ENCODE measurements at regions not wholly inside any gene's neighbourhood (a gene's known extent, or its start where the extent isn't known, plus 50 kb on each side); places are given as distances from the start of the nearest gene placed in this dataset.

GRCh38 chr3:5553203-5553602 is 365.7 kb downstream of the EDEM1 start:
- H3K27me3 Mint-ChIP-seq (ENCODE audit: low read depth in 2 of 2), result no peaks in the 10 kb centered on the region
- Histone ChIP-seq H3K4me1 (ENCODE audit: control insufficient read depth, insufficient read depth, low read length) (no peaks in the 10 kb centered on the region), H3K9me3 (ENCODE audit: control insufficient read depth, insufficient read depth, low read length) (no peaks in the 10 kb centered on the region), H3K4me3 (ENCODE audit: low read length) (no peak overlapping the region), H3K36me3 (ENCODE audit: control insufficient read depth, insufficient read depth, low read length) (no peaks in the 10 kb centered on the region), H3K27ac (ENCODE audit: low read length) (no peak overlapping the region), H3K27me3 (ENCODE audit: control insufficient read depth, insufficient read depth, low read length) (no peaks in the 10 kb centered on the region)
- peaks cover 11 to 12% of the 10 kb centered on the region in 2 donors for H3K9me3 Mint-ChIP-seq
- no peaks in the 10 kb centered on the region for H3K36me3 Mint-ChIP-seq
- no peak for DNase-seq
- TF ChIP-seq CTCF (IDR thresholded peaks at IDR 0.05), result no peak
- no peak overlapping the region for H3K4me3 Mint-ChIP-seq
- intact Hi-C loops (cut with micrococcal nuclease), result no loop called here
- no peak for ATAC-seq
- WGBS (ENCODE audit: insufficient coverage), result 73% methylated on average over 7 of the region's 8 CpGs
- H3K27ac Mint-ChIP-seq, result no peak overlapping the region
- no peaks in the 10 kb centered on the region for H3K4me1 Mint-ChIP-seq

- Mint-ChIP-seq H3K36me3 (no peaks in the 10 kb centered on the region), H3K4me1 (no peaks in the 10 kb centered on the region), H3K27ac (no peak overlapping the region), H3K9me3 (peaks cover 6 to 8% of the 10 kb centered on the region in 2 donors), H3K4me3 (no peak overlapping the region), H3K27me3 (ENCODE audit: low read depth in 2 of 2) (no peaks in the 10 kb centered on the region)
- TF ChIP-seq CTCF (IDR thresholded peaks at IDR 0.05), result no peak
- no peaks in the 10 kb centered on the region for H3K27me3 ChIP-seq (ENCODE audit: control insufficient read depth, insufficient read depth, low read length)
- DNase-seq, result no peak
- H3K4me1 ChIP-seq (ENCODE audit: control insufficient read depth, insufficient read depth, low read length), result no peaks in the 10 kb centered on the region
- no peak overlapping the region for H3K27ac ChIP-seq (ENCODE audit: low read length)
- intact Hi-C loops (cut with micrococcal nuclease), result no loop called here
- H3K9me3 ChIP-seq (ENCODE audit: control insufficient read depth, insufficient read depth, low read length), result no peaks in the 10 kb centered on the region
- H3K36me3 ChIP-seq (ENCODE audit: control insufficient read depth, insufficient read depth, low read length), result no peaks in the 10 kb centered on the region
- no peak for ATAC-seq
- H3K4me3 ChIP-seq (ENCODE audit: low read length), result no peak overlapping the region
Observed at GRCh38 chr3:5554245-5554747, 366.8 kb downstream of the EDEM1 start.

GRCh38 chr3:5560199-5560598 is 372.7 kb downstream of the EDEM1 start:
- Mint-ChIP-seq H3K27ac (no peak overlapping the region), H3K36me3 (no peaks in the 10 kb centered on the region), H3K4me1 (no peaks in the 10 kb centered on the region), H3K9me3 (peaks cover 0 to 4% of the 10 kb centered on the region in 2 donors), H3K27me3 (ENCODE audit: low read depth in 2 of 2) (no peaks in the 10 kb centered on the region), H3K4me3 (no peak overlapping the region)
- H3K4me3 ChIP-seq (ENCODE audit: low read length), result no peak overlapping the region
- H3K9me3 ChIP-seq (ENCODE audit: control insufficient read depth, insufficient read depth, low read length), result no peaks in the 10 kb centered on the region
- WGBS (ENCODE audit: insufficient coverage), result 86% methylated on average over 1 of the region's 1 CpG
- H3K36me3 ChIP-seq (ENCODE audit: control insufficient read depth, insufficient read depth, low read length), result no peaks in the 10 kb centered on the region
- intact Hi-C loops (cut with micrococcal nuclease), result no loop called here
- H3K27ac ChIP-seq (ENCODE audit: low read length), result no peak overlapping the region
- no peak for ATAC-seq
- DNase-seq, result no peak
- H3K27me3 ChIP-seq (ENCODE audit: control insufficient read depth, insufficient read depth, low read length), result no peaks in the 10 kb centered on the region
- H3K4me1 ChIP-seq (ENCODE audit: control insufficient read depth, insufficient read depth, low read length), result no peaks in the 10 kb centered on the region
- TF ChIP-seq CTCF (IDR thresholded peaks at IDR 0.05), result no peak

- Histone ChIP-seq H3K27me3 (ENCODE audit: control insufficient read depth, insufficient read depth, low read length) (no peaks in the 10 kb centered on the region), H3K27ac (ENCODE audit: low read length) (no peak overlapping the region), H3K36me3 (ENCODE audit: control insufficient read depth, insufficient read depth, low read length) (no peaks in the 10 kb centered on the region), H3K4me3 (ENCODE audit: low read length) (no peak overlapping the region), H3K9me3 (ENCODE audit: control insufficient read depth, insufficient read depth, low read length) (no peaks in the 10 kb centered on the region), H3K4me1 (ENCODE audit: control insufficient read depth, insufficient read depth, low read length) (no peaks in the 10 kb centered on the region)
- Mint-ChIP-seq H3K27ac (no peak overlapping the region), H3K4me1 (no peaks in the 10 kb centered on the region), H3K27me3 (ENCODE audit: low read depth in 2 of 2) (no peaks in the 10 kb centered on the region), H3K36me3 (no peaks in the 10 kb centered on the region), H3K9me3 (peaks cover 0 to 6% of the 10 kb centered on the region in 2 donors), H3K4me3 (no peak overlapping the region)
- intact Hi-C loops (cut with micrococcal nuclease), result no loop called here
- ATAC-seq (no peak), DNase-seq (no peak)
- 84% methylated on average over 6 of the region's 7 CpGs for WGBS (ENCODE audit: insufficient coverage)
- TF ChIP-seq CTCF (IDR thresholded peaks at IDR 0.05), result no peak
Observed at GRCh38 chr3:5563537-5564277, 376.2 kb downstream of the EDEM1 start.

All from natural killer cell (primary cell).